ENCODE measurements at regions not wholly inside any gene's neighbourhood (a gene's known extent, or its start where the extent isn't known, plus 50 kb on each side); places are given as distances from the start of the nearest gene placed in this dataset.

GRCh38 chr18:71327441-71327840 is 1038.6 kb downstream of the SOCS6 start:
- TF ChIP-seq CTCF (conservative IDR thresholded peaks at IDR 0.05 in 1 of 2, IDR thresholded peaks at IDR 0.05 in 1 of 2; ENCODE audit: extremely low read depth in 1 of 2, insufficient read depth in 1 of 2, low read depth in 1 of 2, low read length in 2 of 2) (no peak), EZH2 (IDR thresholded peaks at IDR 0.05; ENCODE audit: borderline replicate concordance, low read length) (no peak)

Data from mammary epithelial cell (primary cell).